ENCODE measurements at regions not wholly inside any gene's neighbourhood (a gene's known extent, or its start where the extent isn't known, plus 50 kb on each side); places are given as distances from the start of the nearest gene placed in this dataset.

GRCh38 chr4:29756966-29757365, 963.2 kb upstream of the PCDH7 start:
- RAD21 ChIA-PET (ENCODE audit: low non-redundant PET in 1 of 2, low total read pairs in 2 of 2, uncharacterized antibody in 2 of 2, unreplicated experiment in 2 of 2): no interaction called here

GRCh38 chr4:29762151-29762550, 958.0 kb upstream of the PCDH7 start:
- H3K27me3 ChIP-seq (ENCODE audit: insufficient read depth, low read length): no peaks in the 10 kb centered on the region
- DNase-seq (ENCODE audit: low read depth, low spot score) (no peak), ATAC-seq (no peak)
- H2AFZ ChIP-seq (ENCODE audit: low read depth, low read length, poor library complexity, severe bottlenecking): peak overlapping the region; percentile 73
- H3K9me3 ChIP-seq (ENCODE audit: control insufficient read depth in 1 of 2, insufficient read depth in 1 of 2, low read depth in 1 of 2, low read length in 2 of 2): no peaks in the 10 kb centered on the region
- no peaks in the 10 kb centered on the region for H3K79me2 ChIP-seq (ENCODE audit: insufficient read depth, low read length)
- H3K9me2 ChIP-seq (ENCODE audit: insufficient read depth): no peaks in the 10 kb centered on the region
- BruUV-seq (replicated peaks): no TSS peak
- H3K4me1 ChIP-seq (ENCODE audit: control insufficient read depth in 1 of 2, insufficient read depth in 2 of 2, low read length in 2 of 2): no peaks in the 10 kb centered on the region
- no peak overlapping the region for H3K4me3 ChIP-seq (replicated peaks in 1 of 2; ENCODE audit: low read depth in 1 of 2, low read length in 2 of 2)
- TF ChIP-seq ZFX (IDR thresholded peaks at IDR 0.05): no peak
- no peak for TF ChIP-seq POLR2A (IDR thresholded peaks at IDR 0.05; ENCODE audit: borderline replicate concordance, extremely low read depth, insufficient read depth, insufficient read length)
- TF ChIP-seq POLR2AphosphoS5 (IDR thresholded peaks at IDR 0.05; ENCODE audit: low read depth, low read length): no peak
- no peak for TF ChIP-seq CEBPB (IDR thresholded peaks at IDR 0.05; ENCODE audit: low read depth)
- TF ChIP-seq FOSL1 (IDR thresholded peaks at IDR 0.05; ENCODE audit: low read depth): no peak
- no peak for TF ChIP-seq MAX (IDR thresholded peaks at IDR 0.05)
- TF ChIP-seq SP1 (IDR thresholded peaks at IDR 0.05; ENCODE audit: low read depth): no peak
- TF ChIP-seq TCF7L2 (IDR thresholded peaks at IDR 0.05; ENCODE audit: borderline replicate concordance, extremely low read depth, insufficient read depth, insufficient read length): no peak
- TF ChIP-seq JUND (IDR thresholded peaks at IDR 0.05): no peak
- TF ChIP-seq EZH2phosphoT487 (IDR thresholded peaks at IDR 0.05; ENCODE audit: borderline replicate concordance): no peak
- H4K20me1 ChIP-seq (ENCODE audit: insufficient read depth): no peaks in the 10 kb centered on the region
- ChIA-PET CTCF (no interaction called here), RAD21 (ENCODE audit: low non-redundant PET in 1 of 2, low total read pairs in 2 of 2, uncharacterized antibody in 2 of 2, unreplicated experiment in 2 of 2) (no interaction called here), POLR2A (no interaction called here)
- H3K9ac ChIP-seq (ENCODE audit: low read length): no peak overlapping the region
- no peak overlapping the region for H3K27ac ChIP-seq (ENCODE audit: low read depth, low read length)
- no peaks in the 10 kb centered on the region for H3K36me3 ChIP-seq (ENCODE audit: control insufficient read depth in 1 of 2, insufficient read depth in 2 of 2, low read length in 2 of 2)
- intact Hi-C loops (cut with micrococcal nuclease): no loop called here
- no peak overlapping the region for H3K4me2 ChIP-seq (ENCODE audit: low read length)

More at GRCh38 chr4:29756966-29757365, 963.2 kb upstream of the PCDH7 start:
- DNase-seq (ENCODE audit: low read depth, low spot score): no peak
- ChIA-PET CTCF (no interaction called here), POLR2A (no interaction called here)
- no peaks in the 10 kb centered on the region for H3K36me3 ChIP-seq (ENCODE audit: control insufficient read depth in 1 of 2, insufficient read depth in 2 of 2, low read length in 2 of 2)
- peak; percentile 92 for ATAC-seq
- no peaks in the 10 kb centered on the region for H3K4me1 ChIP-seq (ENCODE audit: control insufficient read depth in 1 of 2, insufficient read depth in 2 of 2, low read length in 2 of 2)
- H4K20me1 ChIP-seq (ENCODE audit: insufficient read depth): no peaks in the 10 kb centered on the region
- TF ChIP-seq, protein P1, sequence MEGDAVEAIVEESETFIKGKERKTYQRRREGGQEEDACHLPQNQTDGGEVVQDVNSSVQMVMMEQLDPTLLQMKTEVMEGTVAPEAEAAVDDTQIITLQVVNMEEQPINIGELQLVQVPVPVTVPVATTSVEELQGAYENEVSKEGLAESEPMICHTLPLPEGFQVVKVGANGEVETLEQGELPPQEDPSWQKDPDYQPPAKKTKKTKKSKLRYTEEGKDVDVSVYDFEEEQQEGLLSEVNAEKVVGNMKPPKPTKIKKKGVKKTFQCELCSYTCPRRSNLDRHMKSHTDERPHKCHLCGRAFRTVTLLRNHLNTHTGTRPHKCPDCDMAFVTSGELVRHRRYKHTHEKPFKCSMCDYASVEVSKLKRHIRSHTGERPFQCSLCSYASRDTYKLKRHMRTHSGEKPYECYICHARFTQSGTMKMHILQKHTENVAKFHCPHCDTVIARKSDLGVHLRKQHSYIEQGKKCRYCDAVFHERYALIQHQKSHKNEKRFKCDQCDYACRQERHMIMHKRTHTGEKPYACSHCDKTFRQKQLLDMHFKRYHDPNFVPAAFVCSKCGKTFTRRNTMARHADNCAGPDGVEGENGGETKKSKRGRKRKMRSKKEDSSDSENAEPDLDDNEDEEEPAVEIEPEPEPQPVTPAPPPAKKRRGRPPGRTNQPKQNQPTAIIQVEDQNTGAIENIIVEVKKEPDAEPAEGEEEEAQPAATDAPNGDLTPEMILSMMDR (IDR thresholded peaks at IDR 0.05 in 2 of 3, conservative IDR thresholded peaks at IDR 0.05 in 1 of 3; ENCODE audit: borderline replicate concordance in 1 of 3, insufficient read depth in 1 of 3, low read depth in 2 of 3, low read length in 2 of 3): peak in 2 of 3 experiments; percentile 5 to 28; a peak in 2 of 6 replicates
- no peak for TF ChIP-seq SRF (IDR thresholded peaks at IDR 0.05; ENCODE audit: low read depth)
- TF ChIP-seq JUND (IDR thresholded peaks at IDR 0.05): no peak
- TF ChIP-seq CEBPB (IDR thresholded peaks at IDR 0.05; ENCODE audit: low read depth): no peak
- intact Hi-C loops (cut with micrococcal nuclease): no loop called here
- H3K27ac ChIP-seq (ENCODE audit: low read depth, low read length): no peak overlapping the region
- no peak overlapping the region for H3K9ac ChIP-seq (ENCODE audit: low read length)
- no peaks in the 10 kb centered on the region for H3K9me3 ChIP-seq (ENCODE audit: control insufficient read depth in 1 of 2, insufficient read depth in 1 of 2, low read depth in 1 of 2, low read length in 2 of 2)
- no peak overlapping the region for H3K4me2 ChIP-seq (ENCODE audit: low read length)
- BruUV-seq (replicated peaks): no TSS peak
- no peak overlapping the region for H2AFZ ChIP-seq (ENCODE audit: low read depth, low read length, poor library complexity, severe bottlenecking)
- H3K79me2 ChIP-seq (ENCODE audit: insufficient read depth, low read length): no peaks in the 10 kb centered on the region
- H3K27me3 ChIP-seq (ENCODE audit: insufficient read depth, low read length): no peaks in the 10 kb centered on the region
- H3K9me2 ChIP-seq (ENCODE audit: insufficient read depth): no peaks in the 10 kb centered on the region
- no peak overlapping the region for H3K4me3 ChIP-seq (replicated peaks in 1 of 2; ENCODE audit: low read depth in 1 of 2, low read length in 2 of 2)

All from HCT116 (cell line).